HCT116 (cell line): ENCODE measurements at regions not wholly inside any gene's neighbourhood (a gene's known extent, or its start where the extent isn't known, plus 50 kb on each side); places are given as distances from the start of the nearest gene placed in this dataset.

Source experiments
- EGR1 ChIP-seq: IDR thresholded peaks from 2 replicates; pipeline ENCODE4 v1.6.1; 2012; ENCODE audit warnings: low read depth
- EZH2 ChIP-seq: fragments of 200-600 bp; sonication (generic); IDR thresholded peaks from 2 replicates; pipeline ENCODE4 v1.6.1; 2017; ENCODE audit warnings: antibody characterized with exemption, mixed run types
- JUND ChIP-seq: IDR thresholded peaks from 2 replicates; pipeline ENCODE4 v1.6.1; 2012
- POLR2A ChIP-seq: IDR thresholded peaks from 2 replicates; pipeline ENCODE4 v1.7.0; 2011; ENCODE audit warnings: borderline replicate concordance; ENCODE audit not compliant: insufficient read depth, insufficient read length; ENCODE audit errors: extremely low read depth
- POLR2AphosphoS5 ChIP-seq: IDR thresholded peaks from 2 replicates; pipeline ENCODE4 v1.6.1; 2011; ENCODE audit warnings: mild to moderate bottlenecking, low read depth, low read length, moderate library complexity
- RAD21 ChIP-seq: IDR thresholded peaks from 2 replicates; pipeline ENCODE4 v1.6.1; 2012; ENCODE audit warnings: low read depth, mild to moderate bottlenecking
- REST ChIP-seq: IDR thresholded peaks from 2 replicates; pipeline ENCODE4 v1.6.1; 2012; ENCODE audit warnings: low read depth
- YY1 ChIP-seq: IDR thresholded peaks from 2 replicates; pipeline ENCODE4 v1.6.1; 2011; ENCODE audit warnings: low read length, low read depth, moderate library complexity, mild to moderate bottlenecking; ENCODE audit not compliant: insufficient replicate concordance; ENCODE audit errors: extremely low read depth
- TF ChIP-seq, protein P1 (sequence below), 3 experiments: fragments of 200-600 bp in 1 of 3; sonication (generic) in 1 of 3; IDR thresholded peaks in 2 of 3; conservative IDR thresholded peaks in 1 of 3; 2 replicates each; pipeline ENCODE4 v1.5.1; 2012 to 2017; ENCODE audit warnings: low read depth in 2 of 3, low read length in 2 of 3, antibody characterized with exemption in 1 of 3, borderline replicate concordance in 1 of 3, control low read depth in 1 of 3, mild to moderate bottlenecking in 1 of 3, mixed read lengths in 1 of 3, mixed run types in 1 of 3, moderate library complexity in 1 of 3; ENCODE audit not compliant: insufficient read depth in 1 of 3
- TF ChIP-seq, protein P2 (sequence below): IDR thresholded peaks from 2 replicates; pipeline ENCODE4 v1.6.1; 2012

DNA sequence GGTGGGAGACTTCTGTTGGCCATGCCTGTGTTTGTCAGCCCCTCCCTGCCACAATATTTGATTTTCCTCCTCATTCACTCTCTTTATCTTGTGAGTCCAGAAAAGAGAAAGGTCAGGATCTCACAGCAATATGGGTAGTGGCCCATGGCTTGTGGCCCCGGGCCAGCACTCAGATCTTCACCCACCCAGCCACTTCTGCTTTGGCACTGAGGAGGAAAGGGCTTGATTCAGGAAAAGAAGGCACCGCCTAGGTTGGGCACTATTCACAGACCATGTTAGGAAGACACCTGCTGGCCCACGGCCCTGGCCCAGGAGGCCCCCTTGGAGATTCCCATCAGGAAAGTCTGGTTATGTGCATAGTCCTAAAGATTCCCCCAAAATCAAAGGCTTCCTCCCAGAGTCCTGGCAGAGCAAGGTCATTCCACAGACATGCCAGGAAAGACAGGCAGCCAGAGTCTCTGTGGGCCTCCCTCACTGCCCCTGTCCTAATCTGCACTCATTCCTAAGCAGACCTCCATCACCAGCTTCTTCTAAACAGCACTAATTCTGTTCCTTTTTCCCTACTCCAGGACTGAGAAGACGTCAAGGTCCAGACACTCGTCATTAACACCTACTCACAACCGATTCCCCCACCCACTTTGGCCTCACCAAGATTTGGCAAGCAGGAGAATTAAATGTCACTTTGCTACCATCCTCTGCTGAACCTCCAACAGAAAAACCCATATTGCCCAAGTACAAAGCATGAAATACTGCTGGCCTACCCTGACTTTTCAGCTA lies 179.3 kb downstream of the DEPDC1B start:
- no peak for TF ChIP-seq JUND
- TF ChIP-seq, protein P1, sequence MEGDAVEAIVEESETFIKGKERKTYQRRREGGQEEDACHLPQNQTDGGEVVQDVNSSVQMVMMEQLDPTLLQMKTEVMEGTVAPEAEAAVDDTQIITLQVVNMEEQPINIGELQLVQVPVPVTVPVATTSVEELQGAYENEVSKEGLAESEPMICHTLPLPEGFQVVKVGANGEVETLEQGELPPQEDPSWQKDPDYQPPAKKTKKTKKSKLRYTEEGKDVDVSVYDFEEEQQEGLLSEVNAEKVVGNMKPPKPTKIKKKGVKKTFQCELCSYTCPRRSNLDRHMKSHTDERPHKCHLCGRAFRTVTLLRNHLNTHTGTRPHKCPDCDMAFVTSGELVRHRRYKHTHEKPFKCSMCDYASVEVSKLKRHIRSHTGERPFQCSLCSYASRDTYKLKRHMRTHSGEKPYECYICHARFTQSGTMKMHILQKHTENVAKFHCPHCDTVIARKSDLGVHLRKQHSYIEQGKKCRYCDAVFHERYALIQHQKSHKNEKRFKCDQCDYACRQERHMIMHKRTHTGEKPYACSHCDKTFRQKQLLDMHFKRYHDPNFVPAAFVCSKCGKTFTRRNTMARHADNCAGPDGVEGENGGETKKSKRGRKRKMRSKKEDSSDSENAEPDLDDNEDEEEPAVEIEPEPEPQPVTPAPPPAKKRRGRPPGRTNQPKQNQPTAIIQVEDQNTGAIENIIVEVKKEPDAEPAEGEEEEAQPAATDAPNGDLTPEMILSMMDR (IDR thresholded peaks at IDR 0.05 in 2 of 3, conservative IDR thresholded peaks at IDR 0.05 in 1 of 3; ENCODE audit: borderline replicate concordance in 1 of 3, insufficient read depth in 1 of 3, low read depth in 2 of 3, low read length in 2 of 3): no peak
- no peak for TF ChIP-seq POLR2A
- TF ChIP-seq EGR1: no peak
- TF ChIP-seq EZH2: no peak
- no peak for TF ChIP-seq POLR2AphosphoS5
- TF ChIP-seq REST: no peak
- no peak for TF ChIP-seq RAD21
- TF ChIP-seq YY1: no peak
- TF ChIP-seq, protein P2, sequence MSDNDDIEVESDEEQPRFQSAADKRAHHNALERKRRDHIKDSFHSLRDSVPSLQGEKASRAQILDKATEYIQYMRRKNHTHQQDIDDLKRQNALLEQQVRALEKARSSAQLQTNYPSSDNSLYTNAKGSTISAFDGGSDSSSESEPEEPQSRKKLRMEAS: no peak
